GM12892 (cell line): ENCODE measurements at regions not wholly inside any gene's neighbourhood (a gene's known extent, or its start where the extent isn't known, plus 50 kb on each side); places are given as distances from the start of the nearest gene placed in this dataset.

Source experiments
- POLR2A ChIP-seq: IDR thresholded peaks from 2 replicates; pipeline ENCODE4 v1.6.1; 2011; ENCODE audit warnings: low read depth, low read length, control low read depth
- POLR2AphosphoS5 ChIP-seq: IDR thresholded peaks from 2 replicates; pipeline ENCODE4 v1.6.1; 2011; ENCODE audit warnings: low read depth, low read length, control low read depth

- TF ChIP-seq POLR2AphosphoS5 (no peak), POLR2A (no peak)
These were observed 186.5 kb upstream of the ATP6AP2 start for GRCh38 chrX:40394302-40394701.
